Fibroblast of the conjunctiva (primary cell): ENCODE measurements at regions not wholly inside any gene's neighbourhood (a gene's known extent, or its start where the extent isn't known, plus 50 kb on each side); places are given as distances from the start of the nearest gene placed in this dataset.

Experiments used
- DNase-seq: peaks from one replicate; pipeline ENCODE4 v3.0.0-alpha.2; 2010; ENCODE audit warnings: low read depth

DNA sequence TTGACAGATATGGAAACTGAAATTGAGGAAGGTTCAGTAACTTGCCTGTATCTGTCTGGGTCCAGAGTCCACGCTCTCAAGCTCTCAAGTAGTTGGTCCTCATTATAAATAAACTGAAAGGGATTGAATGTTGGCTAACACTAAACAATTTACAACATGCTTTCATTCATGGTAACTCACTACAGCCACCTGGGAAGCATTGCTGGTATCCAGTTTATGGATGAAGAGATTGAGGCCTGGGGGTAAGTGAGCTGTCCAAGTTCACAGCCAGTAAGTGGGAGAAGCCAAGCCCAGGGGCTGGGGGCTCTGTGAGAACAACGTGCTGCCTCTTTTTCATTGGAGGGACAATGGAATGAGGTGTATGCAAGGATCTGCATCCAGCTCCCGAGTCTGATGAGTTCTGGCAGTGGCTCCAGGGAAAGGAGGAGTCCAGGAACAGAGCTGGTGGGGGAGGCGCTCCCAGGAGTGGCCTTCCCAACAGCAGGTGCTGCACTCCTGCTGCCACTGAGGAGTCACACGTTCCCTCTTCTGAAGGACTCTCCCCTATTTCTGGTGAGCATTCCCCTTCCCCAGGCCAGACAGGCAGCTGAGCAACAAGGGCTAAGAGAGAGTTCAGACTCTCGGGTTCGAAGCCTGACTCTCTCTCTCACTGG is 175.8 kb downstream of the CSNK2A3 start:
- no peak for DNase-seq

DNA sequence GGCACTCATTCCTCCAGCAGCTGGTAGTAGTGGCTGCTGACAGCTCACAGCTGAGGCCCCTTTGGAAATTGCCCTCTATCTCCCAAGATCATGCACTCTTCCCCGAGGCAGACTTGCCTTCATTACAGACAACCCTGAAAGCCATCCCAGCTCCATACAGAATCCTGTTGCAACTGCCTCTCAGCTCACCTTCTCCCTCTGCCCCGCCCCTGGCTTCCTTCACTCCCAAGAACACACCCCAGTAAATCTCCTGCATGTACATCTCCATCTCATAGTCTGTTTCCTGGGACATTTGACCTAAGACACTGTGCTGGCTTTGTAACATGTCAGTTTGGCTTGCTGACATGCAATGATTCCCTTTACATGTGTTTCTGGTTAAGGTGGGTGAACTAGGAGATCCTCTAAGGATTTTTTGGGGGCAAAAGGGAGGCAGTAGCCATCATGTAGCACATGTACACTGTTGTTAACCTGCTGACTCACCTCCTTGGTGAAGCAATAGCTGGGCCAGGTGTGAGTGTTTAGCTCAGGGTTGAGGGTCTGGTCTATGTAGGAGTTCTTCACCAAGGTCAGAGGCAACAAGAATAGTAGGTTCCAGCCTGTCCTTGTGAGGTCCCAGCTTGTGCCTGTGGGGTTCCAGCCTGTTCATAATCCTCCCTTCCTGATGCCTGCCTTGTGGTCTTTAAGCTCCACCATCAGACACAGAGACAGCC is 179.6 kb downstream of the CSNK2A3 start:
- no peak for DNase-seq

DNA sequence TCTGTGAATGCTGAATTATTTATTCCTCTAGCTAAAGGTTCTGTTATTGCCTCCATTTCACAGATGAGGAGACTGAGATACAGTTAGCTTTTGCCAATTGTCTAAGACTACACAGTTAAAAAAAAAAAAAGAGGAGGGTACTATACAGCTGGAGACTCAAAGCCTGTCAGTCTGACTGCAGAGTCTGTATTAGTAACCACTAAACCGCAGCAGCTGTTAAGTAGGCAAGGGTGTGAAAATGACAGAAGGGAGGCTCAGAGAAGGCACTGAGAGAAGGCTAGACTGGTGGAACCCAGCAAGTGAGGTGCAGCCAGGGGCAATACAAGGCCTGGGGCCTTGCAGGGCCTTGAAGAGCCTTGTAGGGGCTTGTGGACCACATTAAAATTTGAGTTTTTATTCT is 181.2 kb downstream of the CSNK2A3 start:
- no peak for DNase-seq

DNA sequence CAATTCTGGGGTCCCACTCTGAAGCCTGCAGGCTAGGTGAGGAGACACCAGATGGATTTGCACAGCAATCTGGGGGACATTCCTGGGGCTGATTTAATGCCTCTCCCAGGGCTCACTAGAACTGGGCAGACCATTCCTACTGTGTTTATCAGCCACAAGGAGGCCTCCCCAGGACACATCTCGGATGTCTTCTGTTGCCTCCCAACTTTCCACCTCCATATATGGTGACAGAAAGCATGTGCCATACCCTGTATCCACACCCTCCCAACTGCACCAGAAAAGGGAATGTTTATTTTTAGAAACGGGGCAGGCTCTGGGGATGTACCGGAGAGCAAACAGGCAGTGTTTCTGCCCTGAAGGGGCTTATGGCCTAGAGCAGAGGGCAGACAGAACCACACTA is 181.8 kb downstream of the CSNK2A3 start:
- DNase-seq = no peak

DNA sequence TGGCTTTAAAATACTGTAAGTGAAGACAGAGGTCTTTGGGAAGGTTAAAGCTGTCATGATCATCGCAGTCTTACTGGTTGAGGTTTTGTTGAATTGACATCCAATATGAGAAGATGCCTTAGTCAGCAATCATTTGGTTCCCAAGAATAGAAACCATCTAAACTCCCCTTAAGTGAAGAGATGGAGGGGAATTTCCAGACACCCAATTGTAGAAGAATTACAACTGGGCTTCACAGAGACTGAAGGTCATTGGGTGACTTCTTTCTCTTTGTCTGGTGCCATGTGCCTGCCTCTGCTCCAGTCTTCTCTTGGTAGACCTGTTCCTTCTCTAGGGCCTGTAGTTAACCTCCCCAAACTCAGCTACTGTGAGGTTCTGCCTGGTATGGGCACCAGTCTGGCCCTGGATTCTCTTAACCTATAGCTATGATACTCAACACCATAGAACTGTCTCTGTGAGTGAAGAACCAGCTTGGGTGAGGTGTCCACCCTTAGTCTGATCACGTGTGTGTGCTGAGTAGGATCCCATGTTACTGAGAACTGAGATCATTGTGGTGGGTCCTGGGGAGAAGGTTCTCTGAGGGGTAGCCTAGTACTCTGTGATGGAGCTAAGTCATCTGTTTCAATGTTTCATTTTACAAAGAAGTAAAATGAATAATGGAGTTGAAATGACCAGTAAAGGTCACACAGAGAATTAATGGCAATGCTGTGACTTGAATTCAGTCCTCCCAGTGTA is 182.5 kb downstream of the CSNK2A3 start:
- no peak for DNase-seq

DNA sequence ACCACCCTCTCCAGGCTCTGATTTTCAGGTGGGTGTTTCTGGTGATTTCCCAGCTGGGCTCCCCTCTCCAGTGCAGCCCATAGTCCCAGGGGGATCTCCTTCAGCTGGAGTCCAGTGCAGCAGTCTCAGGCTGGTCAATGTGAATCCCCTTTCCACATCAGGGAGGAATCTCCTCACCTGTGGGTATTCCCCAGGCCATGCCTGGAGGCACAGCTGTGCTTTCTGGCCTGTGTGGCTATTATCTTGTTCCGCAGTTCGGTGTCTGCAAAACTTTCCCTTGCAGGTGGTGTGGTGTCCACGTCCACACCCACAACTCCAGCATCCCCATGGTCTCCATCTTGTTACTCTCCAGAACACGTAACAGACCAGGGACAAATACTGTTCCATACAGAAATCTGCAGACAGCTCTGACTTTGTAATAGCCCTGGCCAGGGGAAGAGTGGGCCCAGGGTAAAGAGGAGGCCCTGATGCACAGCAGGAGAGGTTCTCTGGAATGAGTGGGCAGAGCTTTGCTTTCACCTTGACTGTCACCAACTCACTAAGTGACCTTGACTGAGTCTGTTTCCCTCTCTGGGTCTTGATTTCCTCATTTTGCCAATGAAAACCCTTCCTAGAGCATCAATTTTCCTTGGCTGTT is 183.2 kb downstream of the CSNK2A3 start:
- no peak for DNase-seq

DNA sequence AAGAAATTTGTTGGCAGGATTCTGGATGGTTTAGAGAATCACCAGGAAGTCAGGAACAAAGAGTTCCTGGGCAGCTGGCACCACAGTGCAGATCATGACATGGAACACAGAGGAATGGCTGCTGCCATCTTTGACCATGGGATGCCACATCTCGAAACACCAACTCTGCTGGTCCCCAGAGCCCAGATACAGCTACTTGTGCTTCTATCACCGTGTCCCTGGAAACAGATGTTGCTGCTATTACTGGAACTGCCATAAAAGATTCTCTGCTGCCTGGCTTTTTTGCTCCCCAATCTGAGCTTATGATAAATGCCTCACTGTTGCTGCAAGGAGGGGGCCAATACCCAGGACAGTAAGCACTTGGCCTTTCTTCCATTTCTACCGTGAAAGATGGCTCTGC is 185.2 kb downstream of the CSNK2A3 start:
- DNase-seq = no peak

DNA sequence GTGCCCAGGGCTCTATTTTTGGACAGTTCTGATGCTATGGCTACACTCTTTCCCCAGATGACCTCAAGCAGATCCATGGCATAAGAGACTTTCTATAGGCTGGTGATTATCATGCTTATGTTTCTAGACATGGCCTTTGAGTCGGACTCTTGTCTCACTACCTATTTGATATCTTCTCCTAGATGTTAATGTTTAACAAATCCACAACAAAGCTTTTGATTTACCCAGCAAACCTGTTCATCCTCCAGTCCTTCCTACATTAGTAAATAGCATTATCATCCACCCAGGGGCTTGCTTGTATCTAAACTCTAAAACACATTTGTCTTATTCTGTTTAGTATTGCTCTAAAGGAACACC is 188.7 kb downstream of the CSNK2A3 start:
- no peak for DNase-seq

DNA sequence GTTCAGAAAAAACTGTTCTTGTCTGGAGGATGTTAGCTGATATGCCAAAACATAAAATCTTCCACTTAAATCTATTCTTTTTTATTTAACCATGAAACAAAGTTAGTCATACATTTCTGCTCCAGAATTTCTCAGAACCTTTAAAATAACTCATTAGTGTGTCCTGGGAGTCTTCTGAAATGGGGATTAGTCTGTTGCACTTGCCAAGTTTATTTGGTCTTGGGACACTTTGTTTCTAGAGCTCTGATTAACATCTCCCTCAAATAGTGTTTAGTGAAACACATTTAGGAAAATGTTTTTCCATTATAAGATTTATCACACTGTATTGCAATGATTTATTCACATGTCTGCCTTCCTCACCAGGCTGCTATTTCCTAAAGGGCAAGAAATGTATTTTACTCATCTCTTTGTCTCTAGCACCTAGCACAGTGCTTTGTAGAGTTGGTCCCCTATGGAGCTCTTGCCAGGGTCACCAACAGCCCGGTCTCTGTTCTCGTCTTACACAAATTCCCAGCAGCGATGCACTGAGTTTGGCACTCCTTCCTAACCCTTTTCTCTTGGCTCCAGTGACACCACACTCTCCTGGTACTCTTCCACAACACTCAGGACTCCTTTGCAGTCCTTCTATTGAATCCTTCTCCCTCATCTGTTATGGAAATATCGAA is 189.2 kb downstream of the CSNK2A3 start:
- DNase-seq = no peak

DNA sequence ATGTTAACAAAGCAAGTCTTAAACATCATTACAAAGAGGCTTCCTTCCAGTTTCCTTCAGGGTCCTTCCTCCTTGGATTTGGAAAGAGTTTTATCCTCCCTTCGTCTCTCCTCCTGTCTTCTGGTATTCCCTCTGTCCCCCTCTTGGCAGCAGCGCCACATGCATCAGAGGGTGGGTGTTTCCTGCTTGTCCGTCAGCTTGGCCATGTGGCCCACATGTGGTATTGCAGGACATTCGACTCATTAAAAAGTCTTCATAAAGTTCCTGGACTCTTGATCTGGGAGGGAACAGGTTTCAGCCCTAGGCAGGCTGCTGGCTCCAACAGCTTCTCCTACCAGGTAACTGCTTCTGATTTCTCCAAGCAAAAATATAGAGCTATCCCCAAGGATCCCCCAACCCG is 189.8 kb downstream of the CSNK2A3 start:
- DNase-seq = no peak

DNA sequence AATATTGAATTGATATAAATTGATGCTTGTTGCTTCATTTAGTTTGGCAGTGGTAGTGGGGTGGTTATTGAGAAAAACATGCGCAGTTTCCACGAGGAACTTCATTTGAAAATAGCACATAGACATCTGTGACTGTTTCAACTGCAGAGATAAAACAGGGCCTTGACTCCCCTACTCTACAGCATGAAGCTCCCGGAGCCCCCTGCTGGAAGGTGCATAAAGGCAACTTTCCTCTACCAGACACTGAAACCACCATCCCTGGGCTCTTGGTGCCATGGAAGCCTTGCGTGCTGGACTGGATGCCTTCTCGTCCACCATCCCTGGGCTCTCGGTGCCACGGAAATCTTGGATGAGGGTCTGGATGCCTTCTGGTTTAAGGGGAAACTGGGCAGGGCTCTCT is 195.9 kb downstream of the CSNK2A3 start:
- DNase-seq = peak; percentile 10

DNA sequence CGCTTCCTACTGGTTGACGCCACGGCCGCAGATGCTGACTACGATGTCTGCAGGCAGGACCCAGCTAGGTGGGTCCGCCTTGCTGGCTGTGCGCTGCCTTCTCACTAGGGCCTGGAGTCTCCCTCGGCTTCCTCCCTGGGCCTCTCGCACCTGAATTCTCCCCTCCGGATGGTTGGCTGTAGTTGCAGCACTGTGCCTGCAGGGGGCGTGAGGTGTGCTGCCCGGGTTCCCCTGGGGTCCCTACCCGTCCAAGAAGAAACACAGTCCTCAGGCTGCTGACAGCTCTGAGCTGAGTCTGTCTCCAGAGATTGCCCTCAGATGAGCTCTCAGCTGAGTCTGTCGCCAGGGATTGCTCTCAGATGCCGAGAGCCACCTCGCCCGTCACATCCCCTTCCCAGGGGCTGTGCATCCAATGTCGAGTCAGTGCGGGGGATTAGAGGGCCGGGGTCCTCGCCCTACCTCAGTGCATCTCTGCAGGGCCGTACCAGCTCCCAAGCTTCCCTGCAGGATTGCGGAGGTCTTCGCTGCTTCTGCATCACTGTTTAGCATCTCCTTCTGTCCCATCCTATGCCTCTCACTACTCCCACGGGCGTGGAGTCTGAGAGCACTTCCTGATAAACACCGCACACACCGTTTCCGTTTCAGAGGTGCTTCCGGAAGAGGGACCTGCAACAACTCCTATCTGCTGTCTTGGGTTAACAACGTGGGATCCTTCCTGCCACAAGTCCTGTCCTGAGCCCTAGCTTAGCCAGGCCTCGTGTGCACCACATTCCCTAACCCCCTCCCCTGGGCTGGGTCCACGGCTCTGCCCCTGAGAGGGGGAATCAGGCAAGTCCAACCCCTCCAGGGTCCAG is 196.9 kb downstream of the CSNK2A3 start:
- no peak for DNase-seq

DNA sequence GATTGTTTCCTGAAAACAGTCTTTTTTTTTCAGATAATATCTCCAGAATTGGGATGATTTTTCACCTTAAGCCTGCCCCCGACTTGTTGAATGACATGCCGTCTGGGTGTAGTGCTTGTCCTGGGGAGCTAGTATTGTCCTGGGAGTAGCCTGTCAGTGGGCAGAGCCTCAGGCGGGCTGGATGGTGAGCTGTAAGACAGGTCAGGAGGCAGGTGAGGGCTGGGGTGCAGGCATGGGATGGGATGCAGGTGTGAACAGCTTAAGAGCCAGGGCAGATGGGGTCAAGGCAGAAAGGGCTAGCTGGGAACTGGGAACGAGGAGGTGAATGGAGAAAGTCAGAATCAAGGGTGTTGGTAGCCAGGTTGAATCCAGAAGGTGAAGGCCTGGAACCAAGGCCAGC is 200.2 kb downstream of the CSNK2A3 start:
- DNase-seq = no peak

DNA sequence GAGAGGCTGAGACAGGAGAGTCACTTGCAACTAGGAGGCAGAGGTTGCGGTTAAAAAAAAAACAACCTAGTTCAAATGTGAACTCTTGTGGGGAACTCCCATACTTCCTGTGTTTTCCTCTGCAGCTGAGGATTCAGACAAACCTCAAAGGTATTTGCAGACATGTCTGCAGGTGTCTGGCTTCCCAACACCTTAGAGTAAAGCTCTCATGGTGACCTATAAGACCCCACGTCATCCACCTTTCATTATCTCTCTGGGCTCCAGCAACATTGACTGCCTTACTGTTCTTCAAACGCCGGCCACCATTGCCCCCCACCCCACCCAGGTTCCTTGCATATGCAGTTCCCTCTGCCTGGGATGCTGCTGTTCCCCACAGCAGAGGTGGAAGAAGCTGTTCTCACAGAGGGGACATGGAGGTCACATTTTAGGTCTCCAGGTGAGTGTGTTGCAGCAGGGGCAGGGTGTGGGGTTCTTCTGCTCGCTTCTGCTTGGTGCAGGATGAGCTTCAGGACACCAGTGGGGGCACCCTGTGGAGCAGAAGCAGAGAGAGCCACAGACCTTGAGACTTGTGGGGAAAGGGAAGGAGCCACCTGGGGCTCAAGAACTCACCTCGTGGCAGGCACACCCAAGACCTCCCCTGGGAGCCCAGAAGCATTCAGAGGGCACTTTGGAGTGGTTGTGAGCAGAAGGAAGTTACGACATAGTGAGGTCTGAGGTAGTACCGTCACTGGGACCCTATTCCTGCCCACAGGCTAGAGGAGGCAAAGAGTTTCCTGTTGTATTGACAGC is 203.2 kb downstream of the CSNK2A3 start:
- no peak for DNase-seq

DNA sequence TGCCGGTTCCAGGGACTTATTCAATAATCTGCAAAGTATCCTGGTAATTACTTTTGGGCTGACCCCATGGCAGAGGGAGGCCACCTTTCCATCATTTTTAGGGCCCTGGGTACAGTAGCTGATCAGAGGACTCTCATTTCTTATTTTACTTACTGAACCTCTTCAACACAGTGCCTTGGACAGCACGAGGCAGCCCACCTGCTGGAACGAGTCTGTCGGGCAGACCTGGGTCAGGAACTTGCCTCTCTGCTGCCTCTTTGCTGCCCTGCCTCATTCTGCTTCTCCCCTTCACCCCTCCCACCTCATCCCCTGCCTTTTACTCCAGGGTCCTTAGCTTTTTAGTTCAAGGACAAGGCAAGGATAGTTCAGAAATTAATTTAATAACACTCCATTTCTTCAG is 204.5 kb downstream of the CSNK2A3 start:
- no peak for DNase-seq

DNA sequence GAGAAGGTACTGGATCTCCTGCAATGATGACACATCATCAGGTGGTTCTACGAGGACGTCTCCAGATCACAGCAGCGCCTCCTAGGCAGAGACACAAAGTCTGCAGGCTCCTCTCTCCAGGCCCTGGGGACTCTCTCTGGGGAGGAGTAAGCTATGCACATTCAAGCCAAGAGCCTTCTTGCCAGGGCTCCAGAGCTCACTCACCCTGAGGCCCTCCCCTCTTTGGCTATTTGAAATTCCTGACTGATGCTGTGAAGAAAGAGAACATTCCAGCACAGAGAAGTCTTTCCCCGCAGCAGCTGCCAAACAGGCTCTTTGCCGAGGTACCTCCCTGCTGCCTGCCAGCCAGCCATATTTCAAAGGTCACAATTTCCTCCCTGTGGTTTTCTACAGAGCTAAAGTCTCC is 204.9 kb downstream of the CSNK2A3 start:
- DNase-seq = peak; percentile 92

DNA sequence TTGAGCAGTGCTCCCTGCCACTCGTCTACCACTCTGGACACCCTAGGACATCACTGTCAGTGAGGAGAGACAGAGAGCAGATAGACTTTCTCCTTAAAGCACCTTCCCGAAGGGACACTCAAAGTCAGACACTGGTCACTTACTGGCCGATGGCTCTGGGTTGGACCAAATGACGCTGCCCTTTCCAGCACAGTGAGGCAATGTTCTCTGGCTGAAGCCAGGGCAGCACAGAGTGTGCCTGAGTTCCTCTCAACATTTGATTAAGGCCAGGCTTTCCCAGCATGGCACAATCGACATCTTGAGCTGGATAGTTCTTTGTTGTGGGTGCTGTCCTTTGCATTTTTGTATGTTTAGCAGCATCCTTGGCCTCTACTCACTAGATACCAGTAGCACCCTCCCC is 206.2 kb downstream of the CSNK2A3 start:
- no peak for DNase-seq

DNA sequence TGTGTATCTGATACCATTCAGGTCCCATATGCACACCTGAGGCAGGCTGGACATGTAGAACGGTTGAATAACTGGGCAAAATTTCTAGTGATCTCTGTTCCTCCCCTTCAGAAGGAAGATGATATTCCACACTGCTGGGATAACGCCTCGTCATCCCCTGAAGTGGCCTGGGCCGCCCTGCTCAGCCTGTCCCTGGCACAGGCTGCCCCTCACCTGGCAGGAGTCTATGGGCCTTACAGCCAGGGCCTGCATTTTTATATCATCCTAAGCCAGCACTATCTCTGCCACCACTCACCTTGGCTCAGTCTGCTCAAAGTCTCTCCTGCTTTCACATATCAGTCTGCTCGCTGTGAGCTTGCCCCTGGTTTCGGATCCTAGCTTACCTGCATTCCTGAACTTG is 209.2 kb downstream of the CSNK2A3 start:
- DNase-seq = no peak

DNA sequence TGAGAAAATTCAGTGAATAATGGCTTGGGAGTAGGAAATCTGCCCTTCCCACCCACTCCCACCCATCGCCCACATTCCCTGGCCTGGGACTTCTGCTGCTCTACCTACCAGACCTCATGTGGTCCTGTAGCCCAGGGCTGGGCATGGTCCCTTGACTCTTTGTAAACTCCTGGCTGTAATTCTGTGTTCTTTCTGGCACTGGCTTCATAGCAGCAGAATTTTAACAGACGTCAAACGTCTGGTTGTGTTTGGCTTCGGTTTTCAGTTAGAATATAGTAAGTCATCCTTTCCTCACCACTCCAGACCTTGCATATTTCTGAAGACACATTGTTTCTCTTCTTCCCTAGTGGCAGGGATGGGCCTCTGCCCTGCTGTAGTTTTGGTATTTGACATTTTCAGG is 210.6 kb downstream of the CSNK2A3 start:
- DNase-seq = no peak

DNA sequence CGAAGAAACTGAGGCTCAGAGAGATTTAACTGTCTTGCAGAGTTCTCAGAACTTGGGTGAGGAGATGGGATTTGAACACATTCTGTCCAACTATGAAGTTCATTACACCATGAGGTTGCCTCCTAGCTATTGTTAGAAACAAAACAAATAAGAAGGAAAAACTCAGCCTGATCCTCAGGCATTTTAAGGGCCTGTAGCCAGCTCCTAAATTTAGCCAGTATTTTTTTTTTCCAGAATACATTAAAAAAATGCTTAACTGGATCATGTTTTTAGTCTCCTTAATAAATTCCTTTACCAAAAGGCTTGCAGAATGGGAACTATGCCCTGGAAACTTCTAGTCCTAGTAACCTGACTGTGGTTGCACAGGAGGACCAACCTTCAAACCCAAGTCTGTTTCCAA is 212.0 kb downstream of the CSNK2A3 start:
- DNase-seq = no peak

DNA sequence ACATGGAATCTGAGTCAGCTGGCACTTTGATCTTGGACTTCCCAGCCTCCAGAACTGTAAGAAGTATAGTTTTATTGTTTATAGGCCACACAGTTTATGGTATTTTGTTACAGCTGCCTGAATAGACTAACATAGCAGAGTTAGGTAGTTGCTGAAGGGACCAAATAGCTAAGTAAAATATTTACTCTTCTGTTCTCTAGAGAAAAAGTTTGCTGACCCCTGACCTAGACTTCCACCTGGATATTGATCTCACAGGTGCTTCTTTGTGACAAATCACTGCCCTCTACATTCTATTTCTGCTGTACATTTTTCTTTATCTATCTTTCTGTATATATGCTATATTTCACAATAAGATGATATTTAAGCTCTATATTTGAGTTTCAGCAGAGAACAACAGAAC is 212.5 kb downstream of the CSNK2A3 start:
- no peak for DNase-seq
